SK-N-SH treated with all-trans-retinoic acid at 6 μM for 48 hours (cell line): ENCODE measurements at regions not wholly inside any gene's neighbourhood (a gene's known extent, or its start where the extent isn't known, plus 50 kb on each side); places are given as distances from the start of the nearest gene placed in this dataset.

Experiments used
- ATAC-seq: fragments of 200-7000 bp; cut with Tn5 transposase; 3 replicates; pipeline ENCODE4 v1.9.1; 2020; ENCODE audit warnings: mild to moderate bottlenecking, moderate library complexity
- ARNTL ChIP-seq: fragments of 450-650 bp; formaldehyde crosslinking; IDR thresholded peaks from 2 replicates; pipeline ENCODE4 v1.5.0; 2020; ENCODE audit warnings: low read depth, mild to moderate bottlenecking, moderate library complexity, borderline replicate concordance
- CSDC2 ChIP-seq: fragments of 250-450 bp; sonication (Bioruptor Pico); IDR thresholded peaks from 2 replicates; pipeline ENCODE4 v1.5.0; 2020; ENCODE audit warnings: mild to moderate bottlenecking, moderate library complexity
- ESRRG ChIP-seq: fragments of 250-450 bp; sonication (Bioruptor Pico); IDR thresholded peaks from 2 replicates; pipeline ENCODE4 v1.6.1; 2021; ENCODE audit warnings: mild to moderate bottlenecking
- GLIS3 ChIP-seq: fragments of 250-450 bp; sonication (Bioruptor Pico); IDR thresholded peaks from 2 replicates; pipeline ENCODE4 v1.5.0; 2020; ENCODE audit warnings: mild to moderate bottlenecking, moderate library complexity
- OSR1 ChIP-seq: fragments of 250-450 bp; sonication (Bioruptor Pico); IDR thresholded peaks from 2 replicates; pipeline ENCODE4 v1.8.0; 2022; ENCODE audit warnings: moderate library complexity, mild to moderate bottlenecking, inconsistent platforms
- PPARA ChIP-seq: fragments of 250-450 bp; sonication (Bioruptor Pico); IDR thresholded peaks from 2 replicates; pipeline ENCODE4 v1.5.0; 2020; ENCODE audit warnings: mild to moderate bottlenecking, borderline replicate concordance
- RARB ChIP-seq: fragments of 250-450 bp; sonication (Bioruptor Pico); IDR thresholded peaks from 2 replicates; pipeline ENCODE4 v1.8.0; 2021; ENCODE audit warnings: mild to moderate bottlenecking, moderate library complexity
- SNAI2 ChIP-seq: fragments of 250-450 bp; sonication (Bioruptor Pico); IDR thresholded peaks from 2 replicates; pipeline ENCODE4 v1.5.0; 2020; ENCODE audit warnings: mild to moderate bottlenecking, moderate library complexity
- TCF4 ChIP-seq: fragments of 250-450 bp; sonication (Bioruptor Pico); IDR thresholded peaks from 2 replicates; pipeline ENCODE4 v1.8.0; 2021; ENCODE audit warnings: mild to moderate bottlenecking, moderate library complexity, borderline replicate concordance
- TOX ChIP-seq: fragments of 250-450 bp; sonication (Bioruptor Pico); IDR thresholded peaks from 2 replicates; pipeline ENCODE4 v1.8.0; 2021; ENCODE audit warnings: mild to moderate bottlenecking, moderate library complexity, borderline replicate concordance
- ZC3H10 ChIP-seq: fragments of 250-450 bp; sonication (Bioruptor Pico); IDR thresholded peaks from 2 replicates; pipeline ENCODE4 v1.5.1; 2021; ENCODE audit warnings: mild to moderate bottlenecking, moderate library complexity
- ZFP3 ChIP-seq: fragments of 250-450 bp; sonication (Bioruptor Pico); IDR thresholded peaks from 2 replicates; pipeline ENCODE4 v1.5.0; 2020; ENCODE audit warnings: mild to moderate bottlenecking, moderate library complexity
- ZFP30 ChIP-seq: fragments of 450-650 bp; formaldehyde crosslinking; IDR thresholded peaks from 2 replicates; pipeline ENCODE4 v1.5.0; 2022; ENCODE audit warnings: mild to moderate bottlenecking, moderate library complexity
- ZNF565 ChIP-seq: fragments of 450-650 bp; formaldehyde crosslinking; conservative IDR thresholded peaks from 2 replicates; pipeline ENCODE4 v1.5.0; 2020; ENCODE audit warnings: low read depth, mild to moderate bottlenecking, moderate library complexity
- ZNF70 ChIP-seq: fragments of 450-650 bp; formaldehyde crosslinking; IDR thresholded peaks from 2 replicates; pipeline ENCODE4 v1.5.0; 2020; ENCODE audit warnings: mild to moderate bottlenecking, moderate library complexity
- ZNF8 ChIP-seq: fragments of 450-650 bp; formaldehyde crosslinking; IDR thresholded peaks from 2 replicates; pipeline ENCODE4 v1.5.0; 2020; ENCODE audit warnings: mild to moderate bottlenecking, moderate library complexity
- TF ChIP-seq, protein P1 (sequence below): fragments of 250-450 bp; sonication (Bioruptor Pico); IDR thresholded peaks from 2 replicates; pipeline ENCODE4 v1.5.0; 2020; ENCODE audit warnings: mild to moderate bottlenecking, moderate library complexity
- TF ChIP-seq, protein P2 (sequence below): fragments of 250-450 bp; sonication (Bioruptor Pico); IDR thresholded peaks from 2 replicates; pipeline ENCODE4 v1.5.1; 2021; ENCODE audit warnings: mild to moderate bottlenecking, moderate library complexity
- TF ChIP-seq, protein P3 (sequence below): fragments of 250-450 bp; sonication (Bioruptor Pico); IDR thresholded peaks from 2 replicates; pipeline ENCODE4 v1.5.1; 2020; ENCODE audit warnings: low read depth, mild to moderate bottlenecking, moderate library complexity
- TF ChIP-seq, protein P4 (sequence below): fragments of 250-450 bp; sonication (Bioruptor Pico); IDR thresholded peaks from 2 replicates; pipeline ENCODE4 v1.8.0; 2020; ENCODE audit warnings: mild to moderate bottlenecking, moderate library complexity, borderline replicate concordance

DNA sequence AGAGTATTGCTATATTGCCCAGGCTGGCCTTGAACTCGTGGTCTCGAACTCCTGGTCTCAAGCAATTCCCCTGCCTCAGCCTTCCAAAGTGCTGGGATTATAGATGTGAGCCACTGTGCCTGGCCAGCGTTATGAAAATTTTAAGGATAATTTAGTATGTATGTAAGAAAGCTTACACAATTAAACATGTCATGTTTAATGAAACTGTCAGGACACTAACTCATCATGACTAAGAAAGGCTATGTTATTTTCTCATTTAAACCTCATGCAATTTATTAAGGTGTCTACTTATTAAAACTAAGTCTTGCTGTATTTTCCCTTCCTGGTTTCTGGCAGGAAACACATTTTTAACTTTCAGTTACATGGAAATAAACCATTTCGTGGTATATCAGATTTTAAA lies 106.8 kb upstream of the ATP10A start:
- TF ChIP-seq PPARA (CRISPR knock-in tag): no peak
- TF ChIP-seq SNAI2 (CRISPR knock-in tag): no peak
- TF ChIP-seq, protein P1, sequence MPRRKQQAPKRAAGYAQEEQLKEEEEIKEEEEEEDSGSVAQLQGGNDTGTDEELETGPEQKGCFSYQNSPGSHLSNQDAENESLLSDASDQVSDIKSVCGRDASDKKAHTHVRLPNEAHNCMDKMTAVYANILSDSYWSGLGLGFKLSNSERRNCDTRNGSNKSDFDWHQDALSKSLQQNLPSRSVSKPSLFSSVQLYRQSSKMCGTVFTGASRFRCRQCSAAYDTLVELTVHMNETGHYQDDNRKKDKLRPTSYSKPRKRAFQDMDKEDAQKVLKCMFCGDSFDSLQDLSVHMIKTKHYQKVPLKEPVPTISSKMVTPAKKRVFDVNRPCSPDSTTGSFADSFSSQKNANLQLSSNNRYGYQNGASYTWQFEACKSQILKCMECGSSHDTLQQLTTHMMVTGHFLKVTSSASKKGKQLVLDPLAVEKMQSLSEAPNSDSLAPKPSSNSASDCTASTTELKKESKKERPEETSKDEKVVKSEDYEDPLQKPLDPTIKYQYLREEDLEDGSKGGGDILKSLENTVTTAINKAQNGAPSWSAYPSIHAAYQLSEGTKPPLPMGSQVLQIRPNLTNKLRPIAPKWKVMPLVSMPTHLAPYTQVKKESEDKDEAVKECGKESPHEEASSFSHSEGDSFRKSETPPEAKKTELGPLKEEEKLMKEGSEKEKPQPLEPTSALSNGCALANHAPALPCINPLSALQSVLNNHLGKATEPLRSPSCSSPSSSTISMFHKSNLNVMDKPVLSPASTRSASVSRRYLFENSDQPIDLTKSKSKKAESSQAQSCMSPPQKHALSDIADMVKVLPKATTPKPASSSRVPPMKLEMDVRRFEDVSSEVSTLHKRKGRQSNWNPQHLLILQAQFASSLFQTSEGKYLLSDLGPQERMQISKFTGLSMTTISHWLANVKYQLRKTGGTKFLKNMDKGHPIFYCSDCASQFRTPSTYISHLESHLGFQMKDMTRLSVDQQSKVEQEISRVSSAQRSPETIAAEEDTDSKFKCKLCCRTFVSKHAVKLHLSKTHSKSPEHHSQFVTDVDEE (CRISPR knock-in tag): no peak
- no peak for TF ChIP-seq ZNF70 (CRISPR knock-in tag)
- TF ChIP-seq ZNF8 (CRISPR knock-in tag): no peak
- no peak for TF ChIP-seq ZNF565
- no peak for TF ChIP-seq RARB
- no peak for TF ChIP-seq OSR1 (CRISPR knock-in tag)
- no peak for TF ChIP-seq ESRRG (CRISPR knock-in tag)
- TF ChIP-seq ZFP3 (CRISPR knock-in tag): no peak
- TF ChIP-seq ARNTL (CRISPR knock-in tag): no peak
- TF ChIP-seq, protein P2, sequence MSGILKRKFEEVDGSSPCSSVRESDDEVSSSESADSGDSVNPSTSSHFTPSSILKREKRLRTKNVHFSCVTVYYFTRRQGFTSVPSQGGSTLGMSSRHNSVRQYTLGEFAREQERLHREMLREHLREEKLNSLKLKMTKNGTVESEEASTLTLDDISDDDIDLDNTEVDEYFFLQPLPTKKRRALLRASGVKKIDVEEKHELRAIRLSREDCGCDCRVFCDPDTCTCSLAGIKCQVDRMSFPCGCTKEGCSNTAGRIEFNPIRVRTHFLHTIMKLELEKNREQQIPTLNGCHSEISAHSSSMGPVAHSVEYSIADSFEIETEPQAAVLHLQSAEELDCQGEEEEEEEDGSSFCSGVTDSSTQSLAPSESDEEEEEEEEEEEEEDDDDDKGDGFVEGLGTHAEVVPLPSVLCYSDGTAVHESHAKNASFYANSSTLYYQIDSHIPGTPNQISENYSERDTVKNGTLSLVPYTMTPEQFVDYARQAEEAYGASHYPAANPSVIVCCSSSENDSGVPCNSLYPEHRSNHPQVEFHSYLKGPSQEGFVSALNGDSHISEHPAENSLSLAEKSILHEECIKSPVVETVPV (CRISPR knock-in tag): no peak
- no peak for TF ChIP-seq ZFP30
- no peak for TF ChIP-seq CSDC2 (CRISPR knock-in tag)
- TF ChIP-seq, protein P3, sequence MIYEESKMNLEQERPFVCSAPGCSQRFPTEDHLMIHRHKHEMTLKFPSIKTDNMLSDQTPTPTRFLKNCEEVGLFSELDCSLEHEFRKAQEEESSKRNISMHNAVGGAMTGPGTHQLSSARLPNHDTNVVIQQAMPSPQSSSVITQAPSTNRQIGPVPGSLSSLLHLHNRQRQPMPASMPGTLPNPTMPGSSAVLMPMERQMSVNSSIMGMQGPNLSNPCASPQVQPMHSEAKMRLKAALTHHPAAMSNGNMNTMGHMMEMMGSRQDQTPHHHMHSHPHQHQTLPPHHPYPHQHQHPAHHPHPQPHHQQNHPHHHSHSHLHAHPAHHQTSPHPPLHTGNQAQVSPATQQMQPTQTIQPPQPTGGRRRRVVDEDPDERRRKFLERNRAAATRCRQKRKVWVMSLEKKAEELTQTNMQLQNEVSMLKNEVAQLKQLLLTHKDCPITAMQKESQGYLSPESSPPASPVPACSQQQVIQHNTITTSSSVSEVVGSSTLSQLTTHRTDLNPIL (CRISPR knock-in tag): no peak
- no peak for TF ChIP-seq TCF4
- TF ChIP-seq, all 23 proteins: peak for 0
- ATAC-seq: no peak

DNA sequence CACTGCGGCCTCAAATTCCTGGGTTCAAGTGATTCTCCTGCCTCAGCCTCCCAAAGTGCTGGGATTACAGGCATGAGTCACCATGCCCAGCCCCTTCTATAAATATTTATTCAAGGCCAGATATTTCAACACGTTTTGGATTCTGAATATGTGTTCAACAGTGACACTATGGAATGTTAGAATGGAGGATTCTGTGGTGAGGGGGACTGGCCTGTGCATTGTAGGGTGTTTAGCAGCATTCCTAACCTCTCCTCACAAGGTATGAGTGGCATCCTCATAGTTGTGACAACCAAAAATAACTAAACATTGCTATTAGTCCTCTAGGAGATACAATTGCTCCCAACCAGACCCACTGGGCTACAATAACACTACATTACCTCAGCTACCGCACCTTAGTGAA lies 104.0 kb upstream of the ATP10A start:
- TF ChIP-seq ESRRG (CRISPR knock-in tag): no peak
- TF ChIP-seq TCF4: no peak
- TF ChIP-seq, protein P2 (CRISPR knock-in tag): no peak
- TF ChIP-seq CSDC2 (CRISPR knock-in tag): no peak
- no peak for TF ChIP-seq ARNTL (CRISPR knock-in tag)
- TF ChIP-seq ZFP30: no peak
- no peak for TF ChIP-seq ZC3H10
- TF ChIP-seq GLIS3 (CRISPR knock-in tag): no peak
- TF ChIP-seq, protein P1 (CRISPR knock-in tag): no peak
- no peak for TF ChIP-seq ZFP3 (CRISPR knock-in tag)
- TF ChIP-seq, protein P4, sequence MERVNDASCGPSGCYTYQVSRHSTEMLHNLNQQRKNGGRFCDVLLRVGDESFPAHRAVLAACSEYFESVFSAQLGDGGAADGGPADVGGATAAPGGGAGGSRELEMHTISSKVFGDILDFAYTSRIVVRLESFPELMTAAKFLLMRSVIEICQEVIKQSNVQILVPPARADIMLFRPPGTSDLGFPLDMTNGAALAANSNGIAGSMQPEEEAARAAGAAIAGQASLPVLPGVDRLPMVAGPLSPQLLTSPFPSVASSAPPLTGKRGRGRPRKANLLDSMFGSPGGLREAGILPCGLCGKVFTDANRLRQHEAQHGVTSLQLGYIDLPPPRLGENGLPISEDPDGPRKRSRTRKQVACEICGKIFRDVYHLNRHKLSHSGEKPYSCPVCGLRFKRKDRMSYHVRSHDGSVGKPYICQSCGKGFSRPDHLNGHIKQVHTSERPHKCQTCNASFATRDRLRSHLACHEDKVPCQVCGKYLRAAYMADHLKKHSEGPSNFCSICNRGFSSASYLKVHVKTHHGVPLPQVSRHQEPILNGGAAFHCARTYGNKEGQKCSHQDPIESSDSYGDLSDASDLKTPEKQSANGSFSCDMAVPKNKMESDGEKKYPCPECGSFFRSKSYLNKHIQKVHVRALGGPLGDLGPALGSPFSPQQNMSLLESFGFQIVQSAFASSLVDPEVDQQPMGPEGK: no peak
- no peak for TF ChIP-seq TOX (CRISPR knock-in tag)
- no peak for ATAC-seq
